HG03521 (cell line): ENCODE measurements at regions not wholly inside any gene's neighbourhood (a gene's known extent, or its start where the extent isn't known, plus 50 kb on each side); places are given as distances from the start of the nearest gene placed in this dataset.
"Not testable (repeated sequence)": the region's sequence is repeated elsewhere in the genome, so short reads cannot be mapped to it uniquely, and the experiment has no call there.

ENCODE experiments used
- ATAC-seq: cut with Tn5 transposase; IDR thresholded peaks from one replicate; pipeline ENCODE4 v1.9.1; 2021; ENCODE audit warnings: mild to moderate bottlenecking, moderate library complexity; ENCODE audit not compliant: unreplicated experiment

- ATAC-seq: no peak
Measured at GRCh38 chr19:30228835-30229524, 143.2 kb upstream of the ZNF536 start.

- no peak for ATAC-seq
Measured at GRCh38 chr19:30229525-30230174, 142.5 kb upstream of the ZNF536 start.

- ATAC-seq: no peak
Measured at GRCh38 chr19:30231408-30232318, 140.5 kb upstream of the ZNF536 start.

GRCh38 chr19:30233375-30233774 is 138.8 kb upstream of the ZNF536 start:
- ATAC-seq: no peak

GRCh38 chr19:30235946-30236345 is 136.2 kb upstream of the ZNF536 start:
- ATAC-seq: no peak

- no peak for ATAC-seq
Measured at GRCh38 chr19:30236587-30236986, 135.6 kb upstream of the ZNF536 start.

- no peak for ATAC-seq
Measured at GRCh38 chr19:30237140-30237539, 135.0 kb upstream of the ZNF536 start.

GRCh38 chr19:30240904-30241695 is 131.1 kb upstream of the ZNF536 start:
- no peak for ATAC-seq

- no peak for ATAC-seq
Measured at GRCh38 chr19:30244533-30244932, 127.7 kb upstream of the ZNF536 start.

- ATAC-seq: no peak
Measured at GRCh38 chr19:30245401-30246039, 126.7 kb upstream of the ZNF536 start.

- no peak for ATAC-seq
Measured at GRCh38 chr19:30249911-30250310, 122.3 kb upstream of the ZNF536 start.

GRCh38 chr19:30252214-30252613 is 120.0 kb upstream of the ZNF536 start:
- ATAC-seq: no peak

GRCh38 chr19:30253581-30253996 is 118.6 kb upstream of the ZNF536 start:
- ATAC-seq: no peak

GRCh38 chr19:30254158-30254557 is 118.0 kb upstream of the ZNF536 start:
- no peak for ATAC-seq

- ATAC-seq: no peak
Measured at GRCh38 chr19:30254789-30255188, 117.4 kb upstream of the ZNF536 start.

- ATAC-seq: no peak
Measured at GRCh38 chr19:30255791-30256495, 116.2 kb upstream of the ZNF536 start.

GRCh38 chr19:30256496-30256850 is 115.7 kb upstream of the ZNF536 start:
- no peak for ATAC-seq

GRCh38 chr19:30263830-30264381 is 108.3 kb upstream of the ZNF536 start:
- ATAC-seq: no peak

GRCh38 chr19:30265918-30266317 is 106.3 kb upstream of the ZNF536 start:
- ATAC-seq: not testable (repeated sequence)
